HepG2 (cell line): ENCODE measurements at regions not wholly inside any gene's neighbourhood (a gene's known extent, or its start where the extent isn't known, plus 50 kb on each side); places are given as distances from the start of the nearest gene placed in this dataset.

Experiments used
- ATAC-seq: fragments of 200-7000 bp; cut with Tn5 transposase; 3 replicates; pipeline ENCODE4 v1.9.1; 2020; ENCODE audit warnings: mild to moderate bottlenecking, moderate library complexity
- BruUV-seq: library from RNA; stranded (reverse); fragments of 400-500 nt; replicated peaks from 2 replicates; lab custom pipeline; 2021; lab: Mats Ljungman, UMichigan
- CTCF ChIA-PET: fragments of 300-600 bp; formaldehyde crosslinking; extraction: SDS; loops from one replicate; lab custom pipeline; 2021; ENCODE audit warnings: low total read pairs, inconsistent platforms, low intra/inter-chr PET ratio; lab: Yijun Ruan, JAX
- POLR2A ChIA-PET: fragments of 350-600 bp; sonication (Branson Sonifier 250); formaldehyde crosslinking; loops from one replicate; lab custom pipeline; 2020; ENCODE audit warnings: antibody characterized with exemption, inconsistent platforms; lab: Yijun Ruan, JAX
- DNase-seq: peaks from one replicate; pipeline ENCODE4 v3.0.0-alpha.2; 2015; ENCODE audit warnings: low spot score
- FAIRE-seq: peaks from 3 replicates; lab custom pipeline; 2011; peaks lifted over from hg19 to GRCh38; lab: Jason Lieb, UNC
- H2AFZ ChIP-seq: one replicate; pipeline ENCODE4 v1.6.1; 2011; ENCODE audit warnings: low read length, inconsistent platforms
- H3K27ac ChIP-seq: fragments of 300-600 bp; 3 replicates; pipeline ENCODE4 v1.8.0; 2011; ENCODE audit warnings: mixed run types, mild to moderate bottlenecking, mixed read lengths, low read length, inconsistent platforms; ENCODE audit not compliant: insufficient read depth; ENCODE audit errors: extremely low read length
- H3K27me3 ChIP-seq, 2 experiments: fragments of 200-600 bp in 1 of 2; 2 replicates in 1 of 2; 3 replicates in 1 of 2; pipeline versions ENCODE4 v1.6.0 to v1.8.0; 2011; ENCODE audit warnings: low read length in 2 of 2, mild to moderate bottlenecking in 2 of 2, moderate library complexity in 2 of 2, inconsistent platforms in 1 of 2; ENCODE audit not compliant: insufficient read depth in 2 of 2, control insufficient read depth in 1 of 2
- H3K36me3 ChIP-seq, 2 experiments: fragments of 200-600 bp in 1 of 2; replicated peaks in 1 of 2; 2 replicates in 1 of 2; 3 replicates in 1 of 2; pipeline versions ENCODE4 v1.5.1 to v1.8.0; 2011; ENCODE audit warnings: low read length in 2 of 2, inconsistent platforms in 1 of 2; ENCODE audit not compliant: insufficient read depth in 2 of 2, control insufficient read depth in 1 of 2
- H3K4me1 ChIP-seq: 2 replicates; pipeline ENCODE4 v1.5.1; 2012; ENCODE audit warnings: low read length, inconsistent platforms; ENCODE audit not compliant: insufficient read depth
- H3K4me2 ChIP-seq: 2 replicates; pipeline ENCODE4 v1.6.0; 2011; ENCODE audit warnings: low read depth, low read length, inconsistent platforms
- H3K4me3 ChIP-seq, 3 experiments: fragments of 200-600 bp in 1 of 3; sonication (generic), shearing (Covaris generic) in 1 of 3; replicated peaks in 1 of 3; 2 replicates each; pipeline ENCODE4 v1.5.1; 2011 to 2016; ENCODE audit warnings: low read length in 3 of 3, inconsistent platforms in 2 of 3, low read depth in 2 of 3, mild to moderate bottlenecking in 2 of 3, control low read depth in 1 of 3, mixed read lengths in 1 of 3; ENCODE audit not compliant: insufficient read depth in 1 of 3
- H3K79me2 ChIP-seq: one replicate; pipeline ENCODE4 v1.6.1; 2011; ENCODE audit warnings: low read length, inconsistent platforms; ENCODE audit not compliant: insufficient read depth
- H3K9ac ChIP-seq: 2 replicates; pipeline ENCODE4 v1.6.0; 2011; ENCODE audit warnings: mild to moderate bottlenecking, low read depth, low read length, inconsistent platforms; ENCODE audit not compliant: insufficient read depth
- H3K9me3 ChIP-seq: 2 replicates; pipeline ENCODE4 v1.5.1; 2012; ENCODE audit warnings: mild to moderate bottlenecking, low read length
- H4K20me1 ChIP-seq: 2 replicates; pipeline ENCODE4 v1.6.0; 2011; ENCODE audit warnings: inconsistent platforms, mild to moderate bottlenecking, low read length, moderate library complexity; ENCODE audit not compliant: insufficient read depth
- CREB1 ChIP-seq, 2 experiments: fragments of 450-650 bp in 1 of 2; IDR thresholded peaks; 2 replicates each; pipeline ENCODE4 v1.6.1; 2016 to 2017; ENCODE audit warnings: control low read depth in 1 of 2, mild to moderate bottlenecking in 1 of 2, missing compliant biosample characterization in 1 of 2, missing genetic modification characterization in 1 of 2
- E2F5 ChIP-seq: sonication (generic); formaldehyde crosslinking; conservative IDR thresholded peaks from 2 replicates; pipeline ENCODE4 v1.4.0; 2020; ENCODE audit warnings: missing genetic modification reagents
- EED ChIP-seq: sonication (generic); formaldehyde crosslinking; IDR thresholded peaks from 2 replicates; pipeline ENCODE4 v1.5.0; 2020; ENCODE audit warnings: mild to moderate bottlenecking, missing genetic modification reagents
- ELF3 ChIP-seq: IDR thresholded peaks from 2 replicates; pipeline ENCODE4 v1.6.1; 2016; ENCODE audit warnings: missing genetic modification reagents, missing compliant biosample characterization
- GMEB1 ChIP-seq: sonication (generic); formaldehyde crosslinking; IDR thresholded peaks from 2 replicates; pipeline ENCODE4 v1.5.1; 2020; ENCODE audit warnings: missing genetic modification reagents, mild to moderate bottlenecking, borderline replicate concordance
- HCFC1 ChIP-seq: fragments of 150-350 bp; IDR thresholded peaks from 2 replicates; pipeline ENCODE4 v1.6.1; 2014; ENCODE audit warnings: low read depth, low read length
- HOXD1 ChIP-seq: sonication (generic); formaldehyde crosslinking; IDR thresholded peaks from 2 replicates; pipeline ENCODE4 v1.5.0; 2020; ENCODE audit warnings: missing genetic modification reagents
- MIER3 ChIP-seq: IDR thresholded peaks from 2 replicates; pipeline ENCODE4 v1.6.1; 2016; ENCODE audit warnings: missing compliant biosample characterization, borderline replicate concordance
- NBN ChIP-seq: fragments of 450-650 bp; conservative IDR thresholded peaks from 2 replicates; pipeline ENCODE4 v1.6.1; 2017
- NFIC ChIP-seq: IDR thresholded peaks from 2 replicates; pipeline ENCODE4 v1.6.1; 2012; ENCODE audit warnings: mild to moderate bottlenecking, low read length, inconsistent platforms
- PTBP1 ChIP-seq: fragments of 200-400 bp; formaldehyde crosslinking; IDR thresholded peaks from 2 replicates; pipeline ENCODE4 v1.6.1; 2018; ENCODE audit warnings: low read length, low read depth; ENCODE audit not compliant: poor library complexity, severe bottlenecking
- SMYD3 ChIP-seq: sonication (generic); formaldehyde crosslinking; IDR thresholded peaks from 2 replicates; pipeline ENCODE4 v1.8.1; 2023; ENCODE audit warnings: mild to moderate bottlenecking, missing genetic modification reagents
- SRY ChIP-seq: sonication (generic); formaldehyde crosslinking; IDR thresholded peaks from 2 replicates; pipeline ENCODE4 v1.8.0; 2022; ENCODE audit warnings: mild to moderate bottlenecking, missing genetic modification reagents
- TOPORS ChIP-seq: sonication (generic); formaldehyde crosslinking; IDR thresholded peaks from 2 replicates; pipeline ENCODE4 v1.8.0; 2023; ENCODE audit warnings: mild to moderate bottlenecking, missing genetic modification reagents
- YEATS2 ChIP-seq: sonication (generic); formaldehyde crosslinking; IDR thresholded peaks from 2 replicates; pipeline ENCODE4 v1.4.0; 2020; ENCODE audit warnings: missing genetic modification reagents, borderline replicate concordance
- YY1 ChIP-seq: IDR thresholded peaks from 2 replicates; pipeline ENCODE4 v1.6.1; 2011; ENCODE audit warnings: low read length, low read depth, moderate library complexity, mild to moderate bottlenecking; ENCODE audit not compliant: insufficient read depth, insufficient replicate concordance
- ZNF160 ChIP-seq: sonication (generic); formaldehyde crosslinking; IDR thresholded peaks from 2 replicates; pipeline ENCODE4 v1.8.0; 2022; ENCODE audit warnings: mild to moderate bottlenecking, inconsistent platforms, missing genetic modification reagents
- ZNF280B ChIP-seq: sonication (generic); formaldehyde crosslinking; IDR thresholded peaks from 2 replicates; pipeline ENCODE4 v1.5.0; 2020; ENCODE audit warnings: missing genetic modification reagents, mild to moderate bottlenecking, borderline replicate concordance
- ZNF674 ChIP-seq: sonication (generic); formaldehyde crosslinking; IDR thresholded peaks from 2 replicates; pipeline ENCODE4 v1.5.0; 2020; ENCODE audit warnings: low read depth, mild to moderate bottlenecking, missing genetic modification reagents
- WGBS: methylation state at CpG from one replicate; pipeline ENCODE4 v1.1.6; 2017; ENCODE audit warnings: low lambda C conversion rate; 5-methylcytosine and 5-hydroxymethylcytosine counted together
- in situ Hi-C: cut with HindIII; loops from 2 replicates; pipeline ENCODE4 v1.10.0; 2017; ENCODE audit warnings: low pct_unique_long_range_greater_than_20kb; ENCODE audit not compliant: extremely low pct_ligation_motif_present
- intact Hi-C: fragments of 100-400 bp; cut with micrococcal nuclease; formaldehyde crosslinking; loops from one replicate; pipeline ENCODE4 v1.10.0; 2022; ENCODE audit not compliant: unreplicated experiment

GRCh38 chr20:37579106-37579505 lies 51.4 kb upstream of the BLCAP start:
- ATAC-seq, result no peak
- CTCF ChIA-PET, result no interaction called here

More at GRCh38 chr20:37579106-37579505, 51.4 kb upstream of the BLCAP start:
- Histone ChIP-seq H3K27me3 (peaks cover 0 to 19% of the 10 kb centered on the region in 2 experiments; a peak in 4 of 5 replicates), H3K4me3 (no peak overlapping the region), H3K9ac (no peak overlapping the region), H2AFZ (no peak overlapping the region), H4K20me1 (no peaks in the 10 kb centered on the region), H3K27ac (no peak overlapping the region), H3K4me2 (no peak overlapping the region), H3K9me3 (no peaks in the 10 kb centered on the region), H3K79me2 (no peaks in the 10 kb centered on the region), H3K36me3 (no peaks in the 10 kb centered on the region), H3K4me1 (no peaks in the 10 kb centered on the region)
- POLR2A ChIA-PET, result no interaction called here
- intact Hi-C loops, result no loop called here
- DNase-seq, result no peak
- FAIRE-seq, result no peak
- in situ Hi-C loops, result no loop called here
- TF ChIP-seq MIER3 (CRISPR knock-in tag) (no peak), HOXD1 (no peak), NFIC (no peak), HCFC1 (no peak), YY1 (no peak), TOPORS (CRISPR knock-in tag) (no peak), NBN (no peak), SMYD3 (CRISPR knock-in tag) (no peak), CREB1 (IDR thresholded peaks at IDR 0.05) (no peak), CREB1 (CRISPR knock-in tag; IDR thresholded peaks at IDR 0.05) (no peak), ZNF674 (CRISPR knock-in tag) (no peak), EED (CRISPR knock-in tag) (no peak), ZNF160 (no peak), SRY (no peak), ZNF280B (no peak), E2F5 (no peak), YEATS2 (CRISPR knock-in tag) (no peak), ELF3 (CRISPR knock-in tag) (no peak), PTBP1 (no peak), GMEB1 (CRISPR knock-in tag) (no peak)
- no TSS peak for BruUV-seq
- 40% methylated on average over 7 of the region's 7 CpGs for WGBS
